ENCODE measurements at regions not wholly inside any gene's neighbourhood (a gene's known extent, or its start where the extent isn't known, plus 50 kb on each side); places are given as distances from the start of the nearest gene placed in this dataset.

- DNase-seq (ENCODE audit: low spot score) = no peak
Observed at GRCh38 chr15:95646484-95647273, 683.8 kb upstream of the NR2F2 start.

- no peak for DNase-seq (ENCODE audit: low spot score)
Observed at GRCh38 chr15:95647531-95648277, 682.8 kb upstream of the NR2F2 start.

- DNase-seq (ENCODE audit: low spot score) = no peak
Observed at GRCh38 chr15:95653361-95653805, 677.1 kb upstream of the NR2F2 start.

- DNase-seq (ENCODE audit: low spot score) = no peak
Observed at GRCh38 chr15:95655089-95655607, 675.4 kb upstream of the NR2F2 start.

- no peak for DNase-seq (ENCODE audit: low spot score)
Observed at GRCh38 chr15:95656595-95656994, 673.9 kb upstream of the NR2F2 start.

- no peak for DNase-seq (ENCODE audit: low spot score)
Observed at GRCh38 chr15:95658799-95659198, 671.7 kb upstream of the NR2F2 start.

- no peak for DNase-seq (ENCODE audit: low spot score)
Observed at GRCh38 chr15:95659656-95660055, 670.8 kb upstream of the NR2F2 start.

GRCh38 chr15:95662638-95663037 is 667.9 kb upstream of the NR2F2 start:
- DNase-seq (ENCODE audit: low spot score) = no peak

- DNase-seq (ENCODE audit: low spot score) = no peak
Observed at GRCh38 chr15:95663156-95664100, 667.1 kb upstream of the NR2F2 start.

GRCh38 chr15:95664450-95664849 is 666.0 kb upstream of the NR2F2 start:
- DNase-seq (ENCODE audit: low spot score) = no peak

- DNase-seq (ENCODE audit: low spot score) = peak; percentile 3
Observed at GRCh38 chr15:95669146-95669922, 661.2 kb upstream of the NR2F2 start.

GRCh38 chr15:95674031-95674430 is 656.5 kb upstream of the NR2F2 start:
- DNase-seq (ENCODE audit: low spot score) = no peak

- no peak for DNase-seq (ENCODE audit: low spot score)
Observed at GRCh38 chr15:95676500-95676899, 654.0 kb upstream of the NR2F2 start.

- no peak for DNase-seq (ENCODE audit: low spot score)
Observed at GRCh38 chr15:95679847-95680582, 650.5 kb upstream of the NR2F2 start.

- no peak for DNase-seq (ENCODE audit: low spot score)
Observed at GRCh38 chr15:95680728-95681127, 649.8 kb upstream of the NR2F2 start.

GRCh38 chr15:95681836-95682544 is 648.5 kb upstream of the NR2F2 start:
- no peak for DNase-seq (ENCODE audit: low spot score)

GRCh38 chr15:95684126-95684525 is 646.4 kb upstream of the NR2F2 start:
- DNase-seq (ENCODE audit: low spot score) = no peak

- peak; percentile 68 for DNase-seq (ENCODE audit: low spot score)
Observed at GRCh38 chr15:95684693-95685115, 645.8 kb upstream of the NR2F2 start.

GRCh38 chr15:95687061-95687460 is 643.4 kb upstream of the NR2F2 start:
- DNase-seq (ENCODE audit: low spot score) = no peak

- no peak for DNase-seq (ENCODE audit: low spot score)
Observed at GRCh38 chr15:95687686-95688085, 642.8 kb upstream of the NR2F2 start.
